Prostate gland (tissue), 2 donors: ENCODE measurements at regions not wholly inside any gene's neighbourhood (a gene's known extent, or its start where the extent isn't known, plus 50 kb on each side); places are given as distances from the start of the nearest gene placed in this dataset.

Experiments
- POLR2A ChIP-seq: fragments of 450-650 bp; IDR thresholded peaks from one replicate; pipeline ENCODE4 v1.6.1; 2016; ENCODE audit warnings: antibody characterized with exemption, mild to moderate bottlenecking
- TF ChIP-seq, protein P1 (sequence below), 4 experiments: fragments of 200-600 bp in 2 of 4; fragments of 450-650 bp in 2 of 4; sonication (generic) in 2 of 4; IDR thresholded peaks; 1 replicate in 3 of 4; 2 replicates in 1 of 4; pipeline ENCODE4 v1.5.1; 2016 to 2019; ENCODE audit warnings: antibody characterized with exemption in 4 of 4, mild to moderate bottlenecking in 2 of 4, moderate library complexity in 2 of 4

DNA sequence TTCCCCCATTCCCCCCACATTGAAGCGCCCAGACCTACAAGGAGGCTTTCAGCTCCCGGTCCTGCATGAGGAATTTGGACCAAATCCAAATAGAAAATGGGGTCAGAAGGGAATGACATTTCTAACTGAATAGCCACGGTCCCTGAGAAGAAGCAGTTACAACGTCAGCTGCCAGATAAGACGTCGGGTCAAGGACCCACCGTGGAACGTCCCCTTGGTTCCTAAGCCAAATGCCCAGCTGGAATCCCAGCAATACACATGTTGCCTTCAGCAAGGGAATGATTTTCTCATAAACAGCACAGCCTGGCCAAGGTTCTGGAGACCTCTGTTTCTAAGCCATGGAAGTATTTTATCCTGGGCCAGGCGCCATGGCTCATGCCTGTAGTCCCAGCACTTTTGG is 109.1 kb upstream of the PEG3 start:
- TF ChIP-seq, protein P1, sequence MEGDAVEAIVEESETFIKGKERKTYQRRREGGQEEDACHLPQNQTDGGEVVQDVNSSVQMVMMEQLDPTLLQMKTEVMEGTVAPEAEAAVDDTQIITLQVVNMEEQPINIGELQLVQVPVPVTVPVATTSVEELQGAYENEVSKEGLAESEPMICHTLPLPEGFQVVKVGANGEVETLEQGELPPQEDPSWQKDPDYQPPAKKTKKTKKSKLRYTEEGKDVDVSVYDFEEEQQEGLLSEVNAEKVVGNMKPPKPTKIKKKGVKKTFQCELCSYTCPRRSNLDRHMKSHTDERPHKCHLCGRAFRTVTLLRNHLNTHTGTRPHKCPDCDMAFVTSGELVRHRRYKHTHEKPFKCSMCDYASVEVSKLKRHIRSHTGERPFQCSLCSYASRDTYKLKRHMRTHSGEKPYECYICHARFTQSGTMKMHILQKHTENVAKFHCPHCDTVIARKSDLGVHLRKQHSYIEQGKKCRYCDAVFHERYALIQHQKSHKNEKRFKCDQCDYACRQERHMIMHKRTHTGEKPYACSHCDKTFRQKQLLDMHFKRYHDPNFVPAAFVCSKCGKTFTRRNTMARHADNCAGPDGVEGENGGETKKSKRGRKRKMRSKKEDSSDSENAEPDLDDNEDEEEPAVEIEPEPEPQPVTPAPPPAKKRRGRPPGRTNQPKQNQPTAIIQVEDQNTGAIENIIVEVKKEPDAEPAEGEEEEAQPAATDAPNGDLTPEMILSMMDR (IDR thresholded peaks at IDR 0.05): no peak
- no peak for TF ChIP-seq POLR2A
